Endothelial cell of umbilical vein (primary cell): ENCODE measurements at regions not wholly inside any gene's neighbourhood (a gene's known extent, or its start where the extent isn't known, plus 50 kb on each side); places are given as distances from the start of the nearest gene placed in this dataset.

Experiments used
- CTCF ChIP-seq, 2 donors: IDR thresholded peaks; 1 replicate in 1 of 2; 2 replicates in 1 of 2; pipeline ENCODE4 v1.5.1; 2011; ENCODE audit warnings: low read length in 2 of 2, mild to moderate bottlenecking in 2 of 2, moderate library complexity in 2 of 2, control low read depth in 1 of 2, inconsistent platforms in 1 of 2, low read depth in 1 of 2; ENCODE audit not compliant: insufficient read depth in 1 of 2; ENCODE audit errors: extremely low read depth in 1 of 2
- EZH2 ChIP-seq: IDR thresholded peaks from 2 replicates; pipeline ENCODE4 v1.6.1; 2012; ENCODE audit warnings: borderline replicate concordance, low read depth, mild to moderate bottlenecking, moderate library complexity, low read length, inconsistent platforms; ENCODE audit not compliant: severe bottlenecking
- GATA2 ChIP-seq: IDR thresholded peaks from 2 replicates; pipeline ENCODE4 v1.7.0; 2011; ENCODE audit warnings: low read depth, mild to moderate bottlenecking, moderate library complexity, mixed read lengths, low read length; ENCODE audit not compliant: insufficient read length, insufficient read depth
- POLR2A ChIP-seq: IDR thresholded peaks from 2 replicates; pipeline ENCODE4 v1.6.1; 2012; ENCODE audit warnings: low read depth, mild to moderate bottlenecking, control low read depth, low read length
- POLR2AphosphoS5 ChIP-seq: IDR thresholded peaks from 2 replicates; pipeline ENCODE4 v1.6.1; 2012; ENCODE audit warnings: low read depth, mild to moderate bottlenecking, control low read depth, low read length, moderate library complexity; ENCODE audit not compliant: insufficient read depth
- TF ChIP-seq, protein P1 (sequence below): IDR thresholded peaks from 2 replicates; pipeline ENCODE4 v1.6.1; 2011; ENCODE audit not compliant: insufficient read depth, insufficient read length

DNA sequence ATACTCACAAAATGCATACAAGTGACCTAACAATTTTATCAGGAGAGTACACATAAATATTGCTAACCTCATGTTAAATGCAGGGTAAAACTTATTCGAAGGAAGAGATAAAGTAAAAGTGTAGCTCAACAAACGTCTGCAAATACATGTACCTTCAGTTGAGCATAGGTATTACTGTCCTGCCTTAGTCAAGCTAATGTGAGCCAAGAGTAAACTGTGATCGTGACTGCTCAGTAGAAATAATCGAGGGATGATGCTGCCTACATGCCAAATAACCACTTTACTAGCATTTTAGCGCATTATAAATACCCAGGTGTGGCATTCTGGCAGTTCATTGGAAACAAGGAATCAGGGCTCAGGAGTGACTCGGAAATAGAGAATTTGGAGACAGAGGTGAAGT lies 779.5 kb downstream of the SOCS6 start:
- TF ChIP-seq EZH2, result no peak
- TF ChIP-seq CTCF (IDR thresholded peaks at IDR 0.05; ENCODE audit: extremely low read depth in 1 of 2, insufficient read depth in 1 of 2, low read depth in 1 of 2, low read length in 2 of 2), result no peak
- no peak for TF ChIP-seq POLR2AphosphoS5
- TF ChIP-seq POLR2A, result no peak
- TF ChIP-seq, protein P1, sequence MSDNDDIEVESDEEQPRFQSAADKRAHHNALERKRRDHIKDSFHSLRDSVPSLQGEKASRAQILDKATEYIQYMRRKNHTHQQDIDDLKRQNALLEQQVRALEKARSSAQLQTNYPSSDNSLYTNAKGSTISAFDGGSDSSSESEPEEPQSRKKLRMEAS, result no peak
- no peak for TF ChIP-seq GATA2
